Progenitor cell of endocrine pancreas (in vitro differentiated cells): ENCODE measurements at regions not wholly inside any gene's neighbourhood (a gene's known extent, or its start where the extent isn't known, plus 50 kb on each side); places are given as distances from the start of the nearest gene placed in this dataset.

Experiments used
- DNase-seq: peaks from one replicate; pipeline ENCODE4 v3.0.0; 2021; ENCODE audit warnings: low spot score; ENCODE audit not compliant: unreplicated experiment
- H3K27ac Mint-ChIP-seq: 2 replicates; pipeline ENCODE4 v1.8.0; 2021; ENCODE audit warnings: mild to moderate bottlenecking, moderate library complexity, mixed read lengths
- H3K27me3 Mint-ChIP-seq: 2 replicates; pipeline ENCODE4 v1.8.0; 2021; ENCODE audit warnings: mixed read lengths
- H3K36me3 Mint-ChIP-seq: 2 replicates; pipeline ENCODE4 v1.8.0; 2022; ENCODE audit warnings: mixed read lengths; ENCODE audit not compliant: insufficient read depth
- H3K4me1 Mint-ChIP-seq: 2 replicates; pipeline ENCODE4 v1.8.0; 2021; ENCODE audit warnings: low read depth, mixed read lengths
- H3K4me3 Mint-ChIP-seq: 2 replicates; pipeline ENCODE4 v1.8.0; 2021; ENCODE audit warnings: low read depth, mild to moderate bottlenecking, moderate library complexity, mixed read lengths
- H3K9me3 Mint-ChIP-seq: 2 replicates; pipeline ENCODE4 v1.8.0; 2021; ENCODE audit warnings: low read depth, mixed read lengths
- CTCF ChIP-seq: fragments of 200-600 bp; sonication (generic); IDR thresholded peaks from one replicate; pipeline ENCODE4 v1.5.0; 2021; ENCODE audit warnings: antibody characterized with exemption, mild to moderate bottlenecking; ENCODE audit not compliant: unreplicated experiment

GRCh38 chr10:117674646-117675045, 132.1 kb downstream of the EMX2 start:
- no peak overlapping the region for H3K4me3 Mint-ChIP-seq
- DNase-seq: no peak
- no peak overlapping the region for H3K27ac Mint-ChIP-seq
- TF ChIP-seq CTCF: no peak
- H3K4me1 Mint-ChIP-seq: no peaks in the 10 kb centered on the region
- H3K27me3 Mint-ChIP-seq: peaks cover 50% of the 10 kb centered on the region
- no peaks in the 10 kb centered on the region for H3K9me3 Mint-ChIP-seq
- H3K36me3 Mint-ChIP-seq: no peaks in the 10 kb centered on the region

- Mint-ChIP-seq H3K4me3 (no peak overlapping the region), H3K36me3 (no peaks in the 10 kb centered on the region), H3K9me3 (no peaks in the 10 kb centered on the region), H3K4me1 (no peaks in the 10 kb centered on the region), H3K27me3 (peaks cover 46% of the 10 kb centered on the region), H3K27ac (no peak overlapping the region)
- TF ChIP-seq CTCF: no peak
- no peak for DNase-seq
Observed at GRCh38 chr10:117675514-117676055, 133.0 kb downstream of the EMX2 start.

- TF ChIP-seq CTCF: no peak
- Mint-ChIP-seq H3K36me3 (no peaks in the 10 kb centered on the region), H3K9me3 (no peaks in the 10 kb centered on the region), H3K4me3 (no peak overlapping the region), H3K4me1 (no peaks in the 10 kb centered on the region), H3K27me3 (peaks cover 44% of the 10 kb centered on the region), H3K27ac (no peak overlapping the region)
- no peak for DNase-seq
Observed at GRCh38 chr10:117677239-117677638, 134.7 kb downstream of the EMX2 start.

GRCh38 chr10:117677890-117678500, 135.4 kb downstream of the EMX2 start:
- Mint-ChIP-seq H3K9me3 (no peaks in the 10 kb centered on the region), H3K4me1 (no peaks in the 10 kb centered on the region), H3K4me3 (no peak overlapping the region), H3K27ac (no peak overlapping the region), H3K27me3 (peaks cover 47% of the 10 kb centered on the region), H3K36me3 (no peaks in the 10 kb centered on the region)
- no peak for TF ChIP-seq CTCF
- DNase-seq: no peak

- peaks cover 37% of the 10 kb centered on the region for H3K27me3 Mint-ChIP-seq
- H3K27ac Mint-ChIP-seq: no peak overlapping the region
- H3K9me3 Mint-ChIP-seq: no peaks in the 10 kb centered on the region
- no peak overlapping the region for H3K4me3 Mint-ChIP-seq
- no peaks in the 10 kb centered on the region for H3K36me3 Mint-ChIP-seq
- TF ChIP-seq CTCF: no peak
- DNase-seq: no peak
- no peaks in the 10 kb centered on the region for H3K4me1 Mint-ChIP-seq
Observed at GRCh38 chr10:117680601-117681000, 138.1 kb downstream of the EMX2 start.
